Uterus (tissue), 2 donors: ENCODE measurements at regions not wholly inside any gene's neighbourhood (a gene's known extent, or its start where the extent isn't known, plus 50 kb on each side); places are given as distances from the start of the nearest gene placed in this dataset.

Experiments
- CTCF ChIP-seq, 4 experiments: fragments of 200-600 bp in 2 of 4; fragments of 450-650 bp in 2 of 4; sonication (generic) in 2 of 4; IDR thresholded peaks; one replicate each; pipeline ENCODE4 v1.5.1; 2016 to 2019; ENCODE audit warnings: antibody characterized with exemption in 4 of 4, mild to moderate bottlenecking in 2 of 4, moderate library complexity in 1 of 4
- POLR2A ChIP-seq, 2 donors: fragments of 450-650 bp; IDR thresholded peaks; one replicate each; pipeline ENCODE4 v1.6.1; 2016; ENCODE audit warnings: antibody characterized with exemption in 2 of 2, mild to moderate bottlenecking in 1 of 2, moderate library complexity in 1 of 2

GRCh38 chr12:92473564-92473963, 229.2 kb upstream of the PLEKHG7 start:
- TF ChIP-seq CTCF (IDR thresholded peaks at IDR 0.05) (no peak), POLR2A (IDR thresholded peaks at IDR 0.05) (no peak)
